Fibroblast of lung (primary cell): ENCODE measurements at regions not wholly inside any gene's neighbourhood (a gene's known extent, or its start where the extent isn't known, plus 50 kb on each side); places are given as distances from the start of the nearest gene placed in this dataset.
A peak's percentile ranks its signal among the peaks of the same experiment; 100 is the strongest.

ENCODE experiments used
- DNase-seq, 2 donors: peaks; one replicate each; pipeline versions ENCODE4 v3.0.0 to v3.0.0-alpha.2; 2010; ENCODE audit warnings: low read depth in 2 of 2
- H2AFZ ChIP-seq: 2 replicates; pipeline ENCODE4 v1.5.1; 2012; ENCODE audit warnings: low read length, control low read depth, inconsistent platforms
- H3K27ac ChIP-seq: 2 replicates; pipeline ENCODE4 v1.5.1; 2011; ENCODE audit warnings: low read length, control low read depth; ENCODE audit not compliant: insufficient read depth
- H3K27me3 ChIP-seq: 2 replicates; pipeline ENCODE4 v1.5.1; 2011; ENCODE audit warnings: mild to moderate bottlenecking, low read length; ENCODE audit not compliant: control insufficient read depth, insufficient read depth
- H3K36me3 ChIP-seq: 2 replicates; pipeline ENCODE4 v1.5.1; 2011; ENCODE audit warnings: low read length; ENCODE audit not compliant: control insufficient read depth, insufficient read depth
- H3K4me1 ChIP-seq: 2 replicates; pipeline ENCODE4 v1.5.1; 2011; ENCODE audit warnings: low read length; ENCODE audit not compliant: control insufficient read depth, insufficient read depth; ENCODE audit errors: extremely low read depth
- H3K4me2 ChIP-seq: 2 replicates; pipeline ENCODE4 v1.5.1; 2011; ENCODE audit warnings: low read length, control low read depth; ENCODE audit not compliant: insufficient read depth; ENCODE audit errors: extremely low read depth
- H3K4me3 ChIP-seq, 4 experiments: fragments of 200-600 bp in 1 of 4; sonication (generic) in 1 of 4; replicated peaks in 1 of 4; 2 replicates each; pipeline ENCODE4 v1.5.1; 2011 to 2016; ENCODE audit warnings: low read length in 4 of 4, low read depth in 3 of 4, mild to moderate bottlenecking in 3 of 4, control low read depth in 2 of 4, inconsistent platforms in 1 of 4, mixed read lengths in 1 of 4; ENCODE audit not compliant: insufficient read depth in 1 of 4; ENCODE audit errors: control extremely low read depth in 1 of 4
- H3K79me2 ChIP-seq: 2 replicates; pipeline ENCODE4 v1.5.1; 2012; ENCODE audit warnings: mild to moderate bottlenecking, low read length, inconsistent platforms; ENCODE audit not compliant: control insufficient read depth, insufficient read depth
- H3K9ac ChIP-seq: 2 replicates; pipeline ENCODE4 v1.5.1; 2011; ENCODE audit warnings: mild to moderate bottlenecking, low read length, control low read depth; ENCODE audit not compliant: insufficient read depth
- H3K9me3 ChIP-seq: 2 replicates; pipeline ENCODE4 v1.5.1; 2012; ENCODE audit warnings: low read depth, low read length; ENCODE audit not compliant: control insufficient read depth, insufficient read depth
- H4K20me1 ChIP-seq: 2 replicates; pipeline ENCODE4 v1.5.1; 2011; ENCODE audit warnings: low read length; ENCODE audit not compliant: control insufficient read depth, insufficient read depth; ENCODE audit errors: extremely low read depth
- CTCF ChIP-seq, 2 donors: IDR thresholded peaks in 1 of 2; conservative IDR thresholded peaks in 1 of 2; 1 replicate in 1 of 2; 2 replicates in 1 of 2; pipeline ENCODE4 v1.5.1; 2011 to 2012; ENCODE audit warnings: low read length in 2 of 2, control low read depth in 1 of 2, inconsistent platforms in 1 of 2, low read depth in 1 of 2, mild to moderate bottlenecking in 1 of 2
- EZH2 ChIP-seq: IDR thresholded peaks from 2 replicates; pipeline ENCODE4 v1.5.1; 2012; ENCODE audit warnings: low read length, control low read depth, mild to moderate bottlenecking; ENCODE audit errors: missing control alignments

- Histone ChIP-seq H3K4me2 (no peak overlapping the region), H3K9me3 (no peaks in the 10 kb centered on the region), H4K20me1 (no peaks in the 10 kb centered on the region), H3K9ac (no peak overlapping the region), H3K36me3 (no peaks in the 10 kb centered on the region), H3K27ac (no peak overlapping the region), H2AFZ (no peak overlapping the region), H3K4me1 (peaks cover 2% of the 10 kb centered on the region), H3K79me2 (no peaks in the 10 kb centered on the region), H3K27me3 (peaks cover 16% of the 10 kb centered on the region), H3K4me3 (no peak overlapping the region)
- TF ChIP-seq CTCF (conservative IDR thresholded peaks at IDR 0.05 in 1 of 2, IDR thresholded peaks at IDR 0.05 in 1 of 2; ENCODE audit: low read depth in 1 of 2, low read length in 2 of 2) (no peak), EZH2 (no peak)
- peak in 1 of 2 donors; percentile 50 for DNase-seq
These were observed 52.4 kb upstream of the IGFBP7 start for GRCh38 chr4:57162499-57163019.
